Muscle of arm (tissue), 1 donor: ENCODE measurements at regions not wholly inside any gene's neighbourhood (a gene's known extent, or its start where the extent isn't known, plus 50 kb on each side); places are given as distances from the start of the nearest gene placed in this dataset.
"Not testable (repeated sequence)": the region's sequence is repeated elsewhere in the genome, so short reads cannot be mapped to it uniquely, and the experiment has no call there.

ENCODE experiments used
- DNase-seq: peaks from one replicate; pipeline ENCODE4 v3.0.0-alpha.2; 2013

- DNase-seq: no peak
Observed at GRCh38 chr9:86624630-86625029, 270.4 kb upstream of the TUT7 start.

DNA sequence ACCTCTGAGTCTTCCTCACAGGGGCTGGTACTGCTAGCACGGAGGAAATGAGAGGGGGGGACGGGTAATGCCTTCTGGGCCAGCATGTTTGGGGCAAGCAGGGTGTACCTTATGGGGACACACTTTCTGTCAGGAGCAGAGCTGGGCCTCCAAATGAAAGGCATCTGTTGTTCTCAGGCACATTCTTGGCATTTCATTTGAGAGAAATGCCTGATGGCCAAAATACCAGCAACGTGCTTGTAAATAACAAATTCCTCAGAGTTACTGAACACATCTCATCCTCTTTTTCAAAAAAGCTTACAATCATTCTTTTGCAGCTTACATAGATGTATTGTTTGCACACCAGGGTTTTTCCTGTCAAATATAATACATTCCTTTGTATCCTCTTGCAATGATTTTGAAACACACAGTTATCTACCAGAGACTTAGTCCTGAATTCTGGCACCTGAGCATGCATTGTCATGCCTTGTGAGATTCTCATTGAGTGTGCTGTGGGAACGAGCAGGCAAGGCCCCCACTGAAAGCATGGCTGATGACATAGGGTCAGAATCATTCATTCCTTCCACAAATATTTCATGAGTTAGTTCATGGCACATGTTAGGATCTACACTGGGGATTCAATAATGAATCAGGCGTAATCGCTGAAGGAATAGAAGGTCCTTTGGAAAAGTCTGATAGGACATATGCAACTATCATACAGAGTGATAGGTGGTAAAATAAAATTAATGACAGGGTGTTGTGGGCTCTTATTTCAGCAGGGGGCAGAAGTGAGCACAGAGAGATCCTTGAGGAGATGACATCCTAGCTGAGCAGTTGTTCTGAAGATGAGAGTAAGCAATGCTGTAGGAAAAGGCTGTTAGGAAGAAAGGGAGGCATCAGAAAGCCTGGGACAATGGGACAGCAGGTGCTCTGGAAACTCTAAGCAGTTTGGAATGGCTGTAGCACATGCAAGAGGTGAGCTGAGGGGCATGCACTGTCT lies 260.9 kb upstream of the TUT7 start:
- DNase-seq: no peak

GRCh38 chr9:86613943-86614342 lies 259.7 kb upstream of the TUT7 start:
- DNase-seq: no peak

DNA sequence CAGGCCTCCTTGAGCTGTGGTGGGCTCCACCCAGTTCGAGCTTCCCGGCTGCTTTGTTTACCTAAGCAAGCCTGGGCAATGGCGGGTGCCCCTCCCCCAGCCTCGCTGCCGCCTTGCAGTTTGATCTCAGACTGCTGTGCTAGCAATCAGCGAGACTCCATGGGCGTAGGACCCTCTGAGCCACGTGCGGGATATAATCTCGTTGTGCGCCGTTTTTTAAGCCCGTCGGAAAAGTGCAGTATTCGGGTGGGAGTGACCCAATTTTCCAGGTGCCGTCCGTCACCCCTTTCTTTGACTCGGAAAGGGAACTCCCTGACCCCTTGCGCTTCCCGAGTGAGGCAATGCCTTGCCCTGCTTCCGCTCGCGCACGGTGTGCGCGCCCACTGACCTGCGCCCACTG lies 257.3 kb upstream of the TUT7 start:
- not testable (repeated sequence) for DNase-seq

- DNase-seq: no peak
Observed at GRCh38 chr9:86605303-86605702, 251.1 kb upstream of the TUT7 start.

- DNase-seq: no peak
Observed at GRCh38 chr9:86604741-86605140, 250.5 kb upstream of the TUT7 start.

DNA sequence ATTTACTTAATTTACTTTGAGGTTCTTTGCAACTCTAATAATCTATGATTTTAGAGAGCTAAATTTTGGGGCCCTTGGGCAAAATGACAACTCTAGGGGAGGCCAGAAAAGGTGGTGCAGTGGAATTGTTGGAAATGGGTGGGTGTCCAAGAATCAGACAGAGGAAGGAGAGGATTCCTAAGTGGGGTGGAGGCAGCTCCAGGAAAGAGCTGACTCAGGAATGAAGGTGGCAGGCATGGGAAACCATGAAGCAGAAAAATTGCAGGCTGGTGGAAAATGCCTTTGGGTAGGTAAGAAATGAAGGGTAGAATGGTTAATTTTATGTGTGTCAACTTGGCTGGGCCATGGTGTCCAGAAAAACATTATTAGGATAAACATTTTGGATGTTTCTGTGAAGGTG lies 248.5 kb upstream of the TUT7 start:
- no peak for DNase-seq

GRCh38 chr9:86601697-86602096 lies 247.5 kb upstream of the TUT7 start:
- no peak for DNase-seq

GRCh38 chr9:86600977-86601376 lies 246.8 kb upstream of the TUT7 start:
- no peak for DNase-seq

- DNase-seq: peak; percentile 70
Observed at GRCh38 chr9:86600291-86600690, 246.1 kb upstream of the TUT7 start.

GRCh38 chr9:86599561-86599960 lies 245.4 kb upstream of the TUT7 start:
- no peak for DNase-seq

DNA sequence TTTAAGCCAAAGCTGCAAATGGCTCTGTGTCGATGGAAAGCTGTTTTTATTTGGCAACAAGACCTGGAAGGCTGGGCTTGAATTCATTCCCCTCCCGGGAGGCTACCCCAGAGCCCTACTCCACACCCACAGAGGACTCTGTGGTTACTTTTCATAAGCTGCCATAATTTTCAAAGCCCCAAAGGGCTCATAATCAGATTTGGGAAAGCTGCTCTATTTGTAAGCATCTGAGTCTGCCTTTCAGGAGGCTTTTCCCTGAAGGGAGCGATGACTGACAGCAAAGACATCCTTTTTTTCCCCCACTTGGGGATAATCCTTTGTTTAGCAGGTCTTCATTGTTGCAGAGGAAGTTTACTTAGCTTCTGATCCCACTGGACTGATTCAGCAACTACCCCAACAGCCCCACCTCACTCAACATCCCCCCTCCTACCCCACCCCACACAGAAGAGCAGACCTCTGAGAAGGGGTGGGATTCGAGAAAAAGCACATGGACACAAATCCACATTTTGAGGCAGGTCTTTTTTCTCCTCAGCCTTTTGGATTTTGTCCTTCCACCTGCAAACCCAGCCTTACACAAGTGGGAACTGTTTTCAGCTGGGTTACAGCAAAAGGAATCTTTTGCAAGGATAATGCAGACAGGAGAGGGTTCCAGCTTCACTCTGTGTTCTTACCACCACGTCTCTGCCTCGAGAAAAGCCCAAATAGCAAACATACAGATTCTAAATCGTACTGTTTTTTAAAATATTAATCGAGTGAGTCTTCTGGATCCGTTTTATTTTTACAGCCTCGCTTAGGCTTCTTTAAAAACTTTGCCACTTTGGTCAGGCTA lies 244.4 kb upstream of the TUT7 start:
- peak; percentile 78 for DNase-seq

- DNase-seq: no peak
Observed at GRCh38 chr9:86594724-86595123, 240.5 kb upstream of the TUT7 start.

- no peak for DNase-seq
Observed at GRCh38 chr9:86591472-86591871, 237.3 kb upstream of the TUT7 start.

- no peak for DNase-seq
Observed at GRCh38 chr9:86589730-86590129, 235.5 kb upstream of the TUT7 start.

DNA sequence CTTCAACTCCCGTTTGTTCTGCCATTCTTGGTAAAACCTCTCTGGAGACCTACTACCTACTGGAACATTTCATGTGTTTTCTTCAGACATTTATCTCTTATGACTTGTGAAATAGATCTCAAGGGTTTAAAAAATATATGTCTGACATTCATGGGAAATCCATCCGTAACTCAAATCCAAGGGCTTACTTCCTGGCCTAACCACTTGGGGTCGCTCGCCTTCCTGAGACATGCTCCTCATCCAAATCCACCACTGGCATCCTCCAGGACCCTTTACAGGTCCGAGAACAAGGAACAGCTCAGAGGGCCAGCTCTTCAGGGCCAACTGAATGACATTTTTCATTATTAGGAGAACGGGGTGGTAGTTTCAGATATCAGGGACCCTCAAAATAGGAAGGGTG lies 235.1 kb upstream of the TUT7 start:
- DNase-seq: no peak

DNA sequence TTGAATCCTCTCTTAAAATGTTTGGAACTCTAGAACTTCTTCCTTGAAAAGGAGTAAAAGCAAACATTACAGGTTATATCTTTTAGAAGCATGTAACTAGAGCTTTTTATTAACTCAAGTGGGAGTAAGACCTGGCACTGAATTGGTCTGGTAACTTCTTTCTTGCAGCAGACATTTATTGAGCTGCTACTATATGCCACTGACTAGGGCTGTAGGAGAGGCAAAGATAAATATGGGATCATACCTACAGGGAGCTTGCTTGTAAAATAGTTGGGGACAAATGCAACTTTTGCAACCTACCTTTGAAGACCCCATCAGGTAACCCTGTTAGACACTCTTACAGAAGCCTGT lies 231.9 kb upstream of the TUT7 start:
- no peak for DNase-seq

DNA sequence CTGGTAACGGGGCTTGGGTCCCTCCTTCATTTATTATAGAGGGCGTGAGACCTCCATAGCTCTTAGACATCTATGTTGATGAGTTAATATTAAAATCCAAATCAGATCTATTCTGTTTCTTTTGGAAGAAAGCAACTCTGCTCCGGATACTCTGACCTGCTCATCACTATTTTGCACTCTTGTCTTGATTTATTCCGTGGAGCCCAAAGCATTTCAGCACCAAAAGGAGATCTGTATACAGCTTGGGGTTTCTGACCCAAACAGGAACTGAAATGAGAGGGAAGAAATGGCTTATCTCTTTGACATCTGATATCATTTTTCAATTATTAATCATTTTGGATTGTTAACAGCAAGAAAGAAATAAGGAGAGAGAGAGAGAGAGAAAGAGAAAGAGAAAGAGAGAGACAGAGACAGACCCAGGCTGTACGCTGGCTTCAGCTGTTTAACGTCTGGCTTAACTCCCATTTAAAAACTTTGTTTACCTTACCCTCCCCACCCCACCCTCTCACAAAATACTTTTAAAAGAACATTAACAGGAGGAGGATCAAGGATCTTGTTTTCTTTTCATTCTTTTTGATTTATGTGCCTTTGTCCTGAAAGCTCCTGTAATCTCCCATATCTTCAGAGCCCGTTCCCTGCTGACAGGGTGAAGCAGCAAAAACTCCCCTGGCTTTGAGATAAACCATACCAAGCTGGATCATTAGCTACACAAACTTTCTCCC lies 231.4 kb upstream of the TUT7 start:
- DNase-seq: no peak

- peak; percentile 72 for DNase-seq
Observed at GRCh38 chr9:86580688-86581087, 226.5 kb upstream of the TUT7 start.

GRCh38 chr9:86578722-86579121 lies 224.5 kb upstream of the TUT7 start:
- no peak for DNase-seq

DNA sequence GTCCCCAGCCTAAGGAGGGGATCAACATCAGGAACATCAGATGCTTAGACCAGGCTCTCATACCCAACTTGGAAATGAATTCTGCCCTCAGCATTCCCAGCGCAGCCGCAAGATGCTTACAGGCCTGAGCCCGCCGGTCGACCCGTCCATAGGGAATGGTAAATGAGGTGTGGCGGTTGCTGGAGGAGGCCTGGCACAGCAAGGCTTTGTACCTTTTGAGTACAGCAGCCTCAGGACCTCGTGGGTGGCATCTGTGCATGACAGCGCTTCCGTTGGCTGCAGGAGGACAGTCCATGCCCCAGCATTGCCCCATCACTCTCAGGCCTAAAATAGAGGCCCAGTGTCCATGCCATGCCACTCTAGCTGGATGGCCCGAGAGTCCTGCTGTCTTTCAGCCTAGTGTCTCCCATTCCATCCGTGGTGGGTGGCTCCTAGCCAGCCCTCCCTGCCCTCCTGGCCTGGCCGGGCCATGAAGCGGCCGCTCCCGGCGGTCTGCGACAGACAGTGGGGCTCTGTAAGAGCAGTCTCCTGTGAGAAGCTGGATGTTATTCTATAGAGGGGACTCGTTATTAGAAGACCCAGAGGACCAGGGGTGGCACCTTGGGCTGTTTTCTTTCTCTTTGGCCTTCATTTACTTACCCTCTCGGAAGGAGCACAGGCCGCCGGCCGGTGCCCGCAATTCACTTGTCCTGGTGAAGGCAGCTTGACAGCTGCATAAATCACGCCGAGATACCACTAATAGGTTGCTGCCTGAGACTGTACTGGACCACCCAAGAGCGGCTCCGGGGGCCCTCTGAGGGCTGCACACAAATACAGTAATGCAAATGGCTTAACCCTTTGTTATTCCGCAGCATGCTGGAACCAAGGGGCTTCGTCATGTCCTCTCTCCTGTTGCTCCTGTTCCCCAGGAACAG lies 223.5 kb upstream of the TUT7 start:
- DNase-seq: no peak
